Lower leg skin (tissue), 4 donors: ENCODE measurements at regions not wholly inside any gene's neighbourhood (a gene's known extent, or its start where the extent isn't known, plus 50 kb on each side); places are given as distances from the start of the nearest gene placed in this dataset.

Source experiments
- DNase-seq, 2 donors: peaks; one replicate each; pipeline ENCODE4 v3.0.0-alpha.2; 2019; ENCODE audit warnings: low spot score in 2 of 2
- H3K4me3 ChIP-seq: fragments of 200-600 bp; sonication (generic); 2 replicates; pipeline ENCODE4 v1.5.1; 2017; ENCODE audit warnings: mild to moderate bottlenecking, low read depth; ENCODE audit not compliant: poor library complexity, severe bottlenecking
- CTCF ChIP-seq, 3 donors: fragments of 450-650 bp; IDR thresholded peaks; one replicate each; pipeline ENCODE4 v1.5.1; 2016; ENCODE audit warnings: antibody characterized with exemption in 3 of 3, mild to moderate bottlenecking in 3 of 3, moderate library complexity in 2 of 3
- POLR2A ChIP-seq, 2 donors: fragments of 450-650 bp; IDR thresholded peaks; one replicate each; pipeline ENCODE4 v1.6.1; 2016 to 2017; ENCODE audit warnings: antibody characterized with exemption in 2 of 2, mild to moderate bottlenecking in 1 of 2, moderate library complexity in 1 of 2
- whole genome bisulfite sequencing, 2 donors: methylation state at CpG; one replicate each; pipeline ENCODE4 v1.1.5; 2018; 5-methylcytosine and 5-hydroxymethylcytosine counted together
- intact Hi-C: fragments of 100-400 bp; cut with DNase I; formaldehyde crosslinking; loops from one replicate; pipeline ENCODE4 v1.15.0; 2023; ENCODE audit warnings: low total_unique reads

GRCh38 chr5:135662061-135662481, 83.3 kb upstream of the CXCL14 start:
- WGBS, 2 donors: 25 to 30% methylated on average over 3 of the region's 3 CpGs
- intact Hi-C loops: no loop called here

DNA sequence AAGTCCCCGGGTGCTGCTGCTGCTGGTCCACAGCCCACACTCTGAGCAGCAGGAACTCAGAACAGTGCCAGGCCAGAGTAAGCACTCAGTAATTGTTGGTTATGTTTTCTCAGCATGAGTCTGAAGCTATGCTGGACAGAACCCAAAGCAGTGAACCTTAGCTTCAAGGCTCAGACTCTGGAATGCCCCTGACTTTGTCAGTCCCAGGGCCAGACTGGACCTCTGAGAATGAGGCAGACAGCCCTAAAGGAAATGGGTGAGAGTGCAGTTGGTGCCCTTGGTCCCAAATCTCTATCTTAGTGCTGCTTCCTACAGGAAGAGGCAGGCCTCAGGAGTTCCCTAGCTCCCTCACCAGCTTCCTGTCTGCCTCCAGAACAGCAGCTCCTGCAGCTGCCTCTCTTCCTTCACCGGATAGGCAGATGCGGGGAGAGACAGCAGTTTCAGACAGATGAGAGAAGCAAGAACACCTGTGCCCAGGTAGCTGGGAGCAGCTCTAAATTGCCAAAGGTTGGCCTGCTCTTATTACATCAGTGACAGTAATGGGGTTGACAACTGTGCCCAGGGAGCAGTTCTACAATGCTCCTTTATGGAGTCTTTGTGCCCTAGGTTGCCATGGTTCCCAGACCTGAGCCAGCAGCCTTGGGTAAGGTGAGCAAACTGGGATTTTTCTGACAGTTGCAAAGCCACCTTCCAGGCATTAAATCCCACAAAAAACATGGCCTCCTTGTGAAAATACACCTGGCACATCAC, 82.2 kb upstream of the CXCL14 start:
- H3K4me3 ChIP-seq: no peak overlapping the region
- intact Hi-C loops: no loop called here
- no peak for DNase-seq
- TF ChIP-seq CTCF (IDR thresholded peaks at IDR 0.05) (no peak), POLR2A (IDR thresholded peaks at IDR 0.05) (no peak)
- WGBS, 2 donors: 20 to 44% methylated on average over 3 of the region's 3 CpGs

More at GRCh38 chr5:135662061-135662481, 83.3 kb upstream of the CXCL14 start:
- H3K4me3 ChIP-seq: no peak overlapping the region
- no peak for TF ChIP-seq CTCF (IDR thresholded peaks at IDR 0.05)
- TF ChIP-seq POLR2A (IDR thresholded peaks at IDR 0.05): no peak
- no peak for DNase-seq

GRCh38 chr5:135657536-135658305, 78.9 kb upstream of the CXCL14 start:
- TF ChIP-seq POLR2A (IDR thresholded peaks at IDR 0.05): no peak
- TF ChIP-seq CTCF (IDR thresholded peaks at IDR 0.05): no peak
- 56 to 66% methylated on average over 3 of the region's 3 CpGs for WGBS, 2 donors
- intact Hi-C loops: no loop called here
- no peak for DNase-seq
- H3K4me3 ChIP-seq: no peak overlapping the region

- intact Hi-C loops: no loop called here
- no peak overlapping the region for H3K4me3 ChIP-seq
- WGBS, 2 donors: 57 to 61% methylated on average over 4 of the region's 4 CpGs
- no peak for DNase-seq
- TF ChIP-seq CTCF (IDR thresholded peaks at IDR 0.05) (no peak), POLR2A (IDR thresholded peaks at IDR 0.05) (no peak)
Observed at GRCh38 chr5:135655468-135655815, 76.7 kb upstream of the CXCL14 start.

DNA sequence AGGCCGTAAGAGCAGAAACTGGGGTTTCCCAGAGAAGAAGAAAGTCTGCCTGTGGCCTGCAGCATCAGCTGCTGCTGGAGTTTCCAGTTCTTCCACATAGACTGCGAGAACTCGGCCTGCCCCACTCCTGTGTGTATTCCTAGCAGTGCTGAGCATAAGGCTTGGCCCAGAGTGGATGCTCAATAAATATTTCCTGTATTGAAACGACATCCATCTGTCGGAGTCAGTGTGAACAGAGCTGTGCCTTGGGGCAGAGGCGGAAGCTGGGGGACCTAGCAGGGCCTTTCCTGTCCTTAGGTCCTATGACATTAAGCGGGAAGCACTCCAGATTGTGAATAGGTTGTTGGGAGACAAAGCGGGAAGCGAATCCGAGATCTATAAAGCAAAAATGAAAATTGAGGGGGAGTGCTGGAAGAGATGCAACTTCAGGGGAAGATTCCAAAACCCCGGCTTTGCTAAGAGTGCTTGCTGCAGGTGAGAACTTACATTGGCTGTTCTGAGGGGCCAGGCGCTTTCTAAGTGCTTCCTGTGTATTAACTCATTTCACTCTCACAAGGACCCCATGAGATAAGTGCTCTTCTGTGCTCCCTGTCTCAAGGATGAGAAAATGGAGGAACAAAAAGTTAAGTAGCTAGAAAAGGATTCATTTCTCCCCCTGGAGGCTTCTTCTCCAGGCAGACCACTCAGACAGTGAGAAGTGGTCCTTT, 76.1 kb upstream of the CXCL14 start:
- intact Hi-C loops: no loop called here
- TF ChIP-seq POLR2A (IDR thresholded peaks at IDR 0.05): no peak
- TF ChIP-seq CTCF (IDR thresholded peaks at IDR 0.05): no peak
- DNase-seq: no peak
- no peak overlapping the region for H3K4me3 ChIP-seq
- 55 to 62% methylated on average over 12 of the region's 12 CpGs for WGBS, 2 donors
